ENCODE measurements at regions not wholly inside any gene's neighbourhood (a gene's known extent, or its start where the extent isn't known, plus 50 kb on each side); places are given as distances from the start of the nearest gene placed in this dataset.

DNA sequence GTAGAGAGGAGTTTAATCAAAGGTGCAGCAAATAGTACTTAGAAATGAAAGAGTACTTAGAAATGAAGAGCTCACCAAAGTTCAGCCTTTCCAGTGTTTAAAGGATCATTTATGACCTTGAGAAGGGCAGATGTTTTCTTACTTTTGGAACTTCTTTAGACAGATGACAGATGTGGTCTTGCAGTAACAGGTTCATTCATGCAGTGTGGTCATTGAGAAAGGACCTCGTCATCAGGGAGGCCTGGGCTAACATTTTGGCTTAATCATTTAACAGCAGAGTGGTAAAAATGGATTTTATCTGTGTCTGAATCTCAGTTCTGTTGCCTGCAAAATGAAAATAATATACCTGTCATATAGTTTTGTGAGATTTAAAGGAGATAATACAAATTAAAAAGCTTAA is 75.1 kb upstream of the NT5C1B start:
- no peaks in the 10 kb centered on the region for H3K27me3 ChIP-seq (ENCODE audit: insufficient read depth, poor library complexity, severe bottlenecking)
- no peak overlapping the region for H3K27ac ChIP-seq (replicated peaks)
- H3K4me3 ChIP-seq (replicated peaks; ENCODE audit: insufficient read depth, low read length), result no peak overlapping the region
- TF ChIP-seq POLR2AphosphoS5 (IDR thresholded peaks at IDR 0.05; ENCODE audit: low read depth) (no peak), SPI1 (IDR thresholded peaks at IDR 0.05; ENCODE audit: borderline replicate concordance, low read depth) (no peak), GABPA (IDR thresholded peaks at IDR 0.05; ENCODE audit: low read depth) (no peak)
- TF ChIP-seq, protein P1, sequence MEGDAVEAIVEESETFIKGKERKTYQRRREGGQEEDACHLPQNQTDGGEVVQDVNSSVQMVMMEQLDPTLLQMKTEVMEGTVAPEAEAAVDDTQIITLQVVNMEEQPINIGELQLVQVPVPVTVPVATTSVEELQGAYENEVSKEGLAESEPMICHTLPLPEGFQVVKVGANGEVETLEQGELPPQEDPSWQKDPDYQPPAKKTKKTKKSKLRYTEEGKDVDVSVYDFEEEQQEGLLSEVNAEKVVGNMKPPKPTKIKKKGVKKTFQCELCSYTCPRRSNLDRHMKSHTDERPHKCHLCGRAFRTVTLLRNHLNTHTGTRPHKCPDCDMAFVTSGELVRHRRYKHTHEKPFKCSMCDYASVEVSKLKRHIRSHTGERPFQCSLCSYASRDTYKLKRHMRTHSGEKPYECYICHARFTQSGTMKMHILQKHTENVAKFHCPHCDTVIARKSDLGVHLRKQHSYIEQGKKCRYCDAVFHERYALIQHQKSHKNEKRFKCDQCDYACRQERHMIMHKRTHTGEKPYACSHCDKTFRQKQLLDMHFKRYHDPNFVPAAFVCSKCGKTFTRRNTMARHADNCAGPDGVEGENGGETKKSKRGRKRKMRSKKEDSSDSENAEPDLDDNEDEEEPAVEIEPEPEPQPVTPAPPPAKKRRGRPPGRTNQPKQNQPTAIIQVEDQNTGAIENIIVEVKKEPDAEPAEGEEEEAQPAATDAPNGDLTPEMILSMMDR (IDR thresholded peaks at IDR 0.05; ENCODE audit: insufficient read depth, low read length), result no peak
- TF ChIP-seq, protein P2, sequence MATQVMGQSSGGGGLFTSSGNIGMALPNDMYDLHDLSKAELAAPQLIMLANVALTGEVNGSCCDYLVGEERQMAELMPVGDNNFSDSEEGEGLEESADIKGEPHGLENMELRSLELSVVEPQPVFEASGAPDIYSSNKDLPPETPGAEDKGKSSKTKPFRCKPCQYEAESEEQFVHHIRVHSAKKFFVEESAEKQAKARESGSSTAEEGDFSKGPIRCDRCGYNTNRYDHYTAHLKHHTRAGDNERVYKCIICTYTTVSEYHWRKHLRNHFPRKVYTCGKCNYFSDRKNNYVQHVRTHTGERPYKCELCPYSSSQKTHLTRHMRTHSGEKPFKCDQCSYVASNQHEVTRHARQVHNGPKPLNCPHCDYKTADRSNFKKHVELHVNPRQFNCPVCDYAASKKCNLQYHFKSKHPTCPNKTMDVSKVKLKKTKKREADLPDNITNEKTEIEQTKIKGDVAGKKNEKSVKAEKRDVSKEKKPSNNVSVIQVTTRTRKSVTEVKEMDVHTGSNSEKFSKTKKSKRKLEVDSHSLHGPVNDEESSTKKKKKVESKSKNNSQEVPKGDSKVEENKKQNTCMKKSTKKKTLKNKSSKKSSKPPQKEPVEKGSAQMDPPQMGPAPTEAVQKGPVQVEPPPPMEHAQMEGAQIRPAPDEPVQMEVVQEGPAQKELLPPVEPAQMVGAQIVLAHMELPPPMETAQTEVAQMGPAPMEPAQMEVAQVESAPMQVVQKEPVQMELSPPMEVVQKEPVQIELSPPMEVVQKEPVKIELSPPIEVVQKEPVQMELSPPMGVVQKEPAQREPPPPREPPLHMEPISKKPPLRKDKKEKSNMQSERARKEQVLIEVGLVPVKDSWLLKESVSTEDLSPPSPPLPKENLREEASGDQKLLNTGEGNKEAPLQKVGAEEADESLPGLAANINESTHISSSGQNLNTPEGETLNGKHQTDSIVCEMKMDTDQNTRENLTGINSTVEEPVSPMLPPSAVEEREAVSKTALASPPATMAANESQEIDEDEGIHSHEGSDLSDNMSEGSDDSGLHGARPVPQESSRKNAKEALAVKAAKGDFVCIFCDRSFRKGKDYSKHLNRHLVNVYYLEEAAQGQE (IDR thresholded peaks at IDR 0.05; ENCODE audit: insufficient replicate concordance, low read depth), result no peak
- DNase-seq (ENCODE audit: low read depth in 1 of 2, low spot score in 1 of 2), result no peak

DNA sequence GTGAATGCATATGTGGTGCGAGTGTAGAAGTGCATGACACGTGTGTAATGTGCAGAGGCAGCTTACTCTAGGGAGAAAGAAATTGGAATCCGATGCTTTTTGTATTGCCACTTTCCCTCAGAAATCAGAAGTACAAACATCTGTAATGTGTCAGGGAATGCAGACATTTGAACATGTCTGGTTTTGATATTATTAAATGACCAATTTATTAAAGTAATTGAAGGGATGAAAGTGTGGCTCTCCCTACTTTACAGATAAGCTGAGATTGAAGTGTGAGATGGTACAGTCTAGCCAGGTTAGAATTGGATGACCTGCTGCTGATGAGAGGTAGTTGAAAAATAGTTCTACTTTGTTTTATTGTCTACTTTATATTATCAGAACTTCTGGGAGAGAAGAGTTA is 74.5 kb upstream of the NT5C1B start:
- Histone ChIP-seq H3K27ac (replicated peaks) (no peak overlapping the region), H3K4me3 (replicated peaks; ENCODE audit: insufficient read depth, low read length) (no peak overlapping the region), H3K27me3 (ENCODE audit: insufficient read depth, poor library complexity, severe bottlenecking) (no peaks in the 10 kb centered on the region)
- no peak for TF ChIP-seq SPI1 (IDR thresholded peaks at IDR 0.05; ENCODE audit: borderline replicate concordance, low read depth)
- TF ChIP-seq POLR2AphosphoS5 (IDR thresholded peaks at IDR 0.05; ENCODE audit: low read depth), result no peak
- TF ChIP-seq, protein P1 (IDR thresholded peaks at IDR 0.05; ENCODE audit: insufficient read depth, low read length), result no peak
- no peak for TF ChIP-seq GABPA (IDR thresholded peaks at IDR 0.05; ENCODE audit: low read depth)
- TF ChIP-seq, protein P2 (IDR thresholded peaks at IDR 0.05; ENCODE audit: insufficient replicate concordance, low read depth), result no peak
- DNase-seq (ENCODE audit: low read depth in 1 of 2, low spot score in 1 of 2), result no peak

DNA sequence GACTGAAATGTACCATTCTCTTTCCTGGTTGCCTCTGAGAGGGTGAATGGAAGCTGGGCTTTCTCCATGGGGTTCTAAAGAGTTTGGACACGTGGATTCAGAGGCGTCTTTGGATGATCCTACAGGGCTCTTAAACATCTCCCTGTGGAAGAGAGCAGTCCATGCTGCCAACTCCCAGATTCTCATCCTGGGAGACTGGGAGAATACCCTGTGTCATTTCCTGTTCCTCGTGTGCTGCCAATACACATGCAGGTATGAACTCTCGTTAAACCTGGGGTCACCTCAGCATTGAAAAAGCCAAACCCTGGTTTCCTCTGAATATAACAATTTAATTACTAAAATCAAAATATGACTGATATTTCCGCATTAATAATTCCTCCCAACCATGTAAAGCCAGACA is 73.3 kb upstream of the NT5C1B start:
- H3K27ac ChIP-seq (replicated peaks), result no peak overlapping the region
- no peaks in the 10 kb centered on the region for H3K27me3 ChIP-seq (ENCODE audit: insufficient read depth, poor library complexity, severe bottlenecking)
- no peak for DNase-seq (ENCODE audit: low read depth in 1 of 2, low spot score in 1 of 2)
- no peak overlapping the region for H3K4me3 ChIP-seq (replicated peaks; ENCODE audit: insufficient read depth, low read length)
- TF ChIP-seq SPI1 (IDR thresholded peaks at IDR 0.05; ENCODE audit: borderline replicate concordance, low read depth), result no peak
- TF ChIP-seq, protein P2 (IDR thresholded peaks at IDR 0.05; ENCODE audit: insufficient replicate concordance, low read depth), result no peak
- TF ChIP-seq GABPA (IDR thresholded peaks at IDR 0.05; ENCODE audit: low read depth), result no peak
- TF ChIP-seq POLR2AphosphoS5 (IDR thresholded peaks at IDR 0.05; ENCODE audit: low read depth), result no peak
- TF ChIP-seq, protein P1 (IDR thresholded peaks at IDR 0.05; ENCODE audit: insufficient read depth, low read length), result no peak
